Ovary (tissue), 3 donors: ENCODE measurements at regions not wholly inside any gene's neighbourhood (a gene's known extent, or its start where the extent isn't known, plus 50 kb on each side); places are given as distances from the start of the nearest gene placed in this dataset.

Experiments
- CTCF ChIP-seq, 3 donors: fragments of 450-650 bp in 2 of 3; fragments of 200-600 bp in 1 of 3; IDR thresholded peaks; one replicate each; pipeline versions ENCODE4 v1.5.1 to v1.8.0; 2016 to 2022; ENCODE audit warnings: antibody characterized with exemption in 3 of 3, mild to moderate bottlenecking in 1 of 3
- POLR2A ChIP-seq: fragments of 450-650 bp; IDR thresholded peaks from one replicate; pipeline ENCODE4 v1.6.1; 2017; ENCODE audit warnings: antibody characterized with exemption, mild to moderate bottlenecking, moderate library complexity
- donor health status: DM: no; HTN: no; CAD: no.

- no peak for TF ChIP-seq CTCF (IDR thresholded peaks at IDR 0.05)
- no peak for TF ChIP-seq POLR2A
Measured at GRCh38 chr2:7379799-7380198, 462.6 kb downstream of the RNF144A start.
